Astrocyte (in vitro differentiated cells and primary cell): ENCODE measurements at regions not wholly inside any gene's neighbourhood (a gene's known extent, or its start where the extent isn't known, plus 50 kb on each side); places are given as distances from the start of the nearest gene placed in this dataset.

Experiments
- EZH2 ChIP-seq: IDR thresholded peaks from 2 replicates; pipeline ENCODE4 v1.6.1; 2012; ENCODE audit warnings: mild to moderate bottlenecking, low read length, inconsistent platforms; ENCODE audit not compliant: insufficient read depth
- TF ChIP-seq, protein P1 (sequence below): IDR thresholded peaks from 2 replicates; pipeline ENCODE4 v1.5.1; 2011; ENCODE audit warnings: low read depth, mild to moderate bottlenecking, inconsistent platforms, low read length, moderate library complexity; ENCODE audit not compliant: insufficient read depth

DNA sequence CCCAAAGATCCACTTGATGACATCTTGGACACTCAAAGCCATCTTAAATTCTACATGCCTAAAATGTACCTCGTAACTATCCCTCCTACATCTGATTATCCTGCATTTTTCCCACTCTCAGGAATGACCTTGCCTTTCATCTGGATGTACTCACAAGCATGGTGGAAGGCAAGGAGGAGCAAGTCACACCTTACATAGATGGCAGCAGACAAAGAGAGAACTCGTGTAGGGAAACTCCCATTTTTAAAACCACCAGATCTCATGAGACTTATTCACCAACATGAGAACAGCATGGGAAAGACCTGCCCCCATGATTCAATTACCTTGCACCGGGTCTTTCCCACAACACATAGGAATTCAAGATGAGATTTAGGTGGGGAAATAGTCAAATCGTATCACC is 616.0 kb downstream of the MCTP2 start:
- TF ChIP-seq, protein P1, sequence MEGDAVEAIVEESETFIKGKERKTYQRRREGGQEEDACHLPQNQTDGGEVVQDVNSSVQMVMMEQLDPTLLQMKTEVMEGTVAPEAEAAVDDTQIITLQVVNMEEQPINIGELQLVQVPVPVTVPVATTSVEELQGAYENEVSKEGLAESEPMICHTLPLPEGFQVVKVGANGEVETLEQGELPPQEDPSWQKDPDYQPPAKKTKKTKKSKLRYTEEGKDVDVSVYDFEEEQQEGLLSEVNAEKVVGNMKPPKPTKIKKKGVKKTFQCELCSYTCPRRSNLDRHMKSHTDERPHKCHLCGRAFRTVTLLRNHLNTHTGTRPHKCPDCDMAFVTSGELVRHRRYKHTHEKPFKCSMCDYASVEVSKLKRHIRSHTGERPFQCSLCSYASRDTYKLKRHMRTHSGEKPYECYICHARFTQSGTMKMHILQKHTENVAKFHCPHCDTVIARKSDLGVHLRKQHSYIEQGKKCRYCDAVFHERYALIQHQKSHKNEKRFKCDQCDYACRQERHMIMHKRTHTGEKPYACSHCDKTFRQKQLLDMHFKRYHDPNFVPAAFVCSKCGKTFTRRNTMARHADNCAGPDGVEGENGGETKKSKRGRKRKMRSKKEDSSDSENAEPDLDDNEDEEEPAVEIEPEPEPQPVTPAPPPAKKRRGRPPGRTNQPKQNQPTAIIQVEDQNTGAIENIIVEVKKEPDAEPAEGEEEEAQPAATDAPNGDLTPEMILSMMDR = no peak
- TF ChIP-seq EZH2 = no peak
